ENCODE measurements at regions not wholly inside any gene's neighbourhood (a gene's known extent, or its start where the extent isn't known, plus 50 kb on each side); places are given as distances from the start of the nearest gene placed in this dataset.

GRCh38 chr9:89247431-89248353 is 63.3 kb upstream of the CKS2 start:
- no peak for TF ChIP-seq CTCF (IDR thresholded peaks at IDR 0.05)
- TF ChIP-seq POLR2AphosphoS5 (IDR thresholded peaks at IDR 0.05): no peak
- no peak for TF ChIP-seq POLR2A (IDR thresholded peaks at IDR 0.05; ENCODE audit: low read depth)
- no peak for TF ChIP-seq EP300 (IDR thresholded peaks at IDR 0.05)

All from esophagus muscularis mucosa (tissue), 4 donors.